ENCODE measurements at regions not wholly inside any gene's neighbourhood (a gene's known extent, or its start where the extent isn't known, plus 50 kb on each side); places are given as distances from the start of the nearest gene placed in this dataset.
"Not testable (repeated sequence)": the region's sequence is repeated elsewhere in the genome, so short reads cannot be mapped to it uniquely, and the experiment has no call there.

DNA sequence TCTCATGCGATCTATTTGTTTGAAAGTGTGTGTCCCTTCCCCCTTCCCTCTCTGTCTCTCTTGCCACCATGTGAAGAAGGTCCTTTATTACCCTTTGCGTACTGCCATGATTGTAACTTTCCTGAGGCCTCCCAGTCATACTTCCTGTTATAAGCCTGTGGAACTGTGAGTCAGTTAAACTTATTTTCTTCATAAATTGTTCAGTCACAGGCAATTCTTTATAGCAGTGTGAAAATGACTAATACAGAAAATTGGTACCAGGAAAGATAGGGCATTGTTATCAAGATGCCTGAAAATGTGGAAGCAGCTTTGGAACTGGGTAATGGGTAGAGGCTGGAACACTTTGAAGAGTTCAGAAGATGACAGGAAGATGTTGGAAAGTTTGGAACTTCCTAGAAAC lies 743.7 kb upstream of the NECTIN3 start:
- Histone ChIP-seq H3K4me3 (no peak overlapping the region), H3K27ac (no peak overlapping the region)
- DNase-seq (ENCODE audit: low spot score) = no peak
- no peak for TF ChIP-seq CTCF (IDR thresholded peaks at IDR 0.05)

- not testable (repeated sequence) for DNase-seq (ENCODE audit: low spot score); H3K4me3 ChIP-seq; H3K27ac ChIP-seq
Observed at GRCh38 chr3:110331562-110331961, 740.1 kb upstream of the NECTIN3 start.

DNA sequence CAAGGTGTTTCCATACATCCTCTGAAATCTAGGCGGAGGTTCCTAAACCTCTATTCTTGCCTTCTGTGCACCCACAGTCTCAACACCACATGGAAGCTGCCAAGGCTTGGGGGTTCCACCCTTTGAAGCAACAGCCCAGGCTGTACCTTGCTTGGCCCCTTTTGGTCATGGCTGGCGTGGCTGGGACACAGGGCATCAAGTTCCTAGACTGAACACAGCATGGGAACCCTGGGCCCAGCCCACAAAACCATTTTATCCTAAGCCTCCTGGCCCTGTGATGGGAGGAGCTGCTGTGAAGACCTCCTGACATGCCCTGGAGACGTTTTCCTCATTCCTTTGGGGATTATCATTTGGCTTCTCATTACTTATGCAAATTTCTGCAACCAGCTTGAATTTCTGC lies 739.0 kb upstream of the NECTIN3 start:
- no peak for TF ChIP-seq CTCF (IDR thresholded peaks at IDR 0.05)
- Histone ChIP-seq H3K4me3 (no peak overlapping the region), H3K27ac (no peak overlapping the region)
- DNase-seq (ENCODE audit: low spot score) = no peak

DNA sequence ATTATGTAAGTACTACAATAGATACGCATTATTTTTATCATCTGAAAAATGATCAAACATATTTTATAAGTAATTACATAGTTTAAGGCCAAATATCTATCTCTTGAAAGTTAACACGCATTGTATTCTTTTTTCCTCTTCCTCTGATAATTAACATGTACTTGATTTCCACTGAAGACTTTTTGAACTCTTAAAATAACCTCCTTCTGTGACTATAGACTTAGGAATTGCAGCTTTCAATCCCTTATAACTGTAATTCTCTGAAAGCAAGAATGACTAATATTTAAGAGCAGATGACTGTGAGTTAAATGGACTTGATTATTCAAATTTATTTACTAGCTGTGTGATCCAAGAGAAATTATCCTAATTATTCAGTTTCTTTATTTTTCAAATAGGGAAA lies 730.6 kb upstream of the NECTIN3 start:
- Histone ChIP-seq H3K27ac (no peak overlapping the region), H3K4me3 (no peak overlapping the region)
- no peak for TF ChIP-seq CTCF (IDR thresholded peaks at IDR 0.05)
- DNase-seq (ENCODE audit: low spot score) = no peak

GRCh38 chr3:110343376-110343775 lies 728.2 kb upstream of the NECTIN3 start:
- Histone ChIP-seq H3K4me3 (no peak overlapping the region), H3K27ac (no peak overlapping the region)
- no peak for TF ChIP-seq CTCF (IDR thresholded peaks at IDR 0.05)
- no peak for DNase-seq (ENCODE audit: low spot score)

- Histone ChIP-seq H3K4me3 (no peak overlapping the region), H3K27ac (no peak overlapping the region)
- no peak for TF ChIP-seq CTCF (IDR thresholded peaks at IDR 0.05)
- DNase-seq (ENCODE audit: low spot score) = no peak
Observed at GRCh38 chr3:110343945-110344344, 727.7 kb upstream of the NECTIN3 start.

DNA sequence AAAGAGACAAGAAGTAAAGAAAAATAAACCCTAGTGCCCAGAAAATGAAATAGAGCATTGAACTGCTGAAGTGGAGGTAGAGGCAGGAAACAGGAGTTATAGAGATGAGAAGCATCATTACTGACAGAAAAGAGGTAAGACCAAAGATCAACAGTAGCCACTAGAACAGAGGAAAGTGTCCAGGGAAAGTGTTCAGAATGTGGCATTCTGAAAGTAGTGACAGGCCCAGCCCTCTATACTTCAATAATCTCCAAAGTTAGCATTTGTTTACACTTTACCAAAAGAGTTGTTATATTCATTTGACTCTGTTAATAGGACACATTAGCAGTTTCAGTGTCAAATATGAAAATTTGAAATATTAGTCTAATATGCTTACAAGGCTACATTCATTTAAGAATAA lies 727.1 kb upstream of the NECTIN3 start:
- no peak overlapping the region for H3K27ac ChIP-seq
- no peak for TF ChIP-seq CTCF (IDR thresholded peaks at IDR 0.05)
- DNase-seq (ENCODE audit: low spot score) = no peak
- no peak overlapping the region for H3K4me3 ChIP-seq
